Stimulated activated CD4-positive, alpha-beta T cell treated with anti-CD3 and anti-CD28 coated beads, Interleukin-1b, Interleukin-23, amount 100 ng/mL, for 48 hours (primary cell): ENCODE measurements at regions not wholly inside any gene's neighbourhood (a gene's known extent, or its start where the extent isn't known, plus 50 kb on each side); places are given as distances from the start of the nearest gene placed in this dataset.
"Not testable (repeated sequence)": the region's sequence is repeated elsewhere in the genome, so short reads cannot be mapped to it uniquely, and the experiment has no call there.

Experiments used
- DNase-seq: peaks from one replicate; pipeline ENCODE4 v3.0.0-alpha.2; 2020

DNA sequence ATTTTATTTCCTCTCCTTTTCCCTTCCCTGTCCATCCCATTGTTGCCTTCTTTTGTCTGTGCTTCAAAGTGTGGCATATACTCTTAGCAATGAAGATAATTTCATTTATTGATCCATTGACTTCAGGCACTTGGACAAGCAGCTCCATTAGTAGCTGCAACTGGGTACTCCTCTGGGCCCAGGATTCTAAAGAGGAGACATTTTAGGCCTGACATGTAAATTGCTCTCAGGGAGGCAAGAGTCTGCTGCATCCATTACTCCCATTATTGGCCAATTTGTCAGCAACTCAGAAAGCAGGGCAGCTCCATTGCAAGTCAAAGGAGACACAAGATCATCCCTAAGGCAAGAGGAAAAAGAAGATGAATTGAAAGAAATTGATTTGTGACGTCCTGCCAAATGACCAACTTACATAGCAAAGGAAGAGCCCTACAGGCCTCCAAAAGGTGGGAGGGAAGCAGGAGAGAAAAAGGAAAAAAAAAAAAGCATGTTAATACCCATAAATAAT lies 1094.1 kb upstream of the FLRT2 start:
- no peak for DNase-seq

DNA sequence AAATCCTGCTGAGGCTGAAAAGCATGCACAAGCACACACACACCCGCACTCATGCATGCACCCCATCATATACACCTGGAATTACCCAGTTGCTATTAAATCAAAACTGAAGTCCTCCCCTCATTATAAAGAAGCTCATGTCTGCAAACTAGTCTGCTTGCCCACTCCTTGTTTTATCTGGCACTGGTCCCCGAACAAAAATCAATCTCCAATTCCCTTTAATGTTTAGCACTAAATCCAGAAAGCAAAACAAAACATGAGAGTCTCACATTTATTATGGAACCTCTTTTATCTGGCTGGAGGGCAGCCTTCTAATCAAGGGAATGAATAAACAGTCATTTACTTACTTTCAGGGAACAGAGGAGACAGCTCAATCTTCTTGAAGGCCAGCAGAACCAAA lies 1093.4 kb upstream of the FLRT2 start:
- DNase-seq = no peak

DNA sequence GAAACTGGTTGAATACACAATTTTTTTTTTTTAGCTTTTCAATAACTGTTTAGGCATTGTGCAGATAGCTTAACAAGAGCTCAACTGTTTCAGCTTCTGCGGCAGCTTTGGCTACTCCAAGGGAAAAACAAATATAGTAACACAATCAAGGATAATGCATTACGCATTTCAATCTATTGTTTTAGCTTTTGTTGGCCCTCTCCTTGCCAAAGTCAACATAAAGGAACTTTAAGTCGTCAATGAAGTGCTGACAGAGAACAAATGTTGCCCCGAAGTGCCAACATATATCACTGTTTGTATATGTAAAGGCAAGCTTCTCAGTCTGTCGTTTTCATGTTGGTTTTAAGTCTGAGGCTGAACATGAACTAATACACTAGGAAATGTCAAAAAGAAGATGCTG lies 1087.4 kb upstream of the FLRT2 start:
- no peak for DNase-seq

DNA sequence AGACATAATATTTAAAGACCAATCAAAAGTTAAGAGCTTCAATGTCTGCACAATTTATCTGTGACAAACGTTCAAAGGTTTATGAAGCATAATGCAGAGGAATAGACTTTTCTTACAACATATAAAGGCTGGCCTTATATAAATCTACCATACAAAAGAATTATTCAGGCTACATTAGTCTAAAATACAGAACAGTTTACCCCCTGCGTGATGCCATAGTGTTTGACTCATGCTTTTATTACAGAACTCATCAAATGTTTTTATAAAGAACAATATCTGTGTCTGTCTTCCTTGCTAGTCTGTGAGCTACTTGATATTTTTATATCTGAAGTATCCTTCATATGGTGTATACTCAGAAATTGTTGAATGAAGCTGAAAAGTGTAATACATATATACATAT lies 1084.5 kb upstream of the FLRT2 start:
- DNase-seq = no peak

DNA sequence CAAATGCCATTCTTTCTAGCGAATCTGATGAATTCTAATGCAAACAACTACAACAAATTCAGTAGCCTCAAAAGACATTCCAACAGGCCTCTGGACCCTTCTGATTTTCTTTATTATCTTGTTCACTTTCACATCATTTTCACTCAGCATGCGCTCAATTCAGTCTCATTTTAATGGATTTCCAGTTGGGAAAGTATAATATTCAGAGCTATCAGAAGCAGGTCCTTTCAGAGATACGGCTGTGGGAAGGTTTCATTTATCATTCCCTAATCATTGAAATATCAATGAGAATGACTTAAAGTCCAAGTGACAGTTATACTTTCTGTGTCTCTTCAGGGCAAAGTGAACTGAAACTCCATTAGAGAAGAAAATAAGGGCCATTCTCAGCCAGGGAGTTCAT lies 1083.7 kb upstream of the FLRT2 start:
- DNase-seq = no peak

DNA sequence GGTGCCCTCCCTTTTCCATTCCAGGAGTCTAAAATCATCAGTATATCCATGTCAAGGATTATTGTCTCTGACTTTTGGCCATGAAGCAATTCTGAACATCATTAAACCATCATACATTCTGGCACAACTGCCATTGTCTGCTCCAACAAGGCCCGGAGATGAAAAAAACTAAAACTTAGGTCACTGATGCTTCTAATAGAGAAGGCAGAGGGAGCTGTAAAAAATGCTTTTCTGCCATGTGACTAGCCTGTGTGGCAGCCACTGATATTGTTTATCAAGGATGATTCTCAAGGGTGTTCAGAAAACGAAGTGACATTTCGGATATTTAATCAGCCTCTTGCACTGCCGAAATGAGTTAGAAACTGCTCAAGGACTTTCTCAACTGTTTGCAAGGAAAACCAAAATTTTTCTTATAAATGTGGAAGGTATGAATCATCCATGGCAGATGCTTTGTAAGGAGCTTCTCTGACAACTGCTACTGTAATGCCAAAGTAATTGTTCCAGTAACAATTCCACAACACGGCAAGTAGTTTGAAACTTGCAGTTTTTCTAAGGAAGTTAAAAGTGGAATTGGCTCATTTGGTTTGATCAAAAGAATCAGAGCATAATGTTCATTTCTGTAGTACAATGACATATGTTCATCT lies 1076.5 kb upstream of the FLRT2 start:
- DNase-seq = no peak

DNA sequence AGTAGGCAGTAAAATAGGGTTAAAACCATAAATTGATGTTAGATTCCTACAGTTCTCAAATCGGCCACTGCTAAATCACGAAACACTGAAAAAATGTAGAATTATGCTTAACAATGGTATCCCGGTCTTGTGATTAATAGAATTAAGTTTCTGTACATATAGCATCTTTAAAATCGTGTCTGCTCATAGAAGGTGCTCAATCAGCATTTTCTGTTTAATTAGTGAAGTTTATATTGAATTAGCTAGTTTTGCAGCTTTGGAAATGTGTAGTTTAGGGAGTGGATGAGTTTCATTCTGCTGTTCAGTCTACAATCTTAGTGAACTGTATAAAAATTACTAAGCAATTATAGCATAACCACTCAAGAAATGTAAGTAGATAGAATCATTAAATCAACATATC lies 1075.8 kb upstream of the FLRT2 start:
- DNase-seq = no peak

DNA sequence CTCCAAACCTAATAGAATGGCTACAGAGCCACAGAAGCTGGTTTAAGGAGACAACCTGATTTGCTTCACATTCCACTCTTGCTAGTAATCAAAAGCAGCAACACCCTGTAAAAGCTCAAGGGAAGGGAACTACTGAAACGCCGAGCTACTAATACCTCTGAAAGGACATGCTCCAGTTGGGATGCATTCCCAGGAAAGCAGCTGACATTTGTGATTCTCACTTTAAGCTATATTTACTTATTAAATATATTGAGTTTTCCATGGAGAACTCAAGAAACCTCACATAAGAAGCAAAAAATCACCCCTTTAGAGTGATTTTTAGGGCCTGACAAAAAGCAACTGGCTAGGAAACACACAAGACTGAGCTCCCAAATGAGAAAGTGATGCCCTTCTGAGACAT lies 1073.0 kb upstream of the FLRT2 start:
- DNase-seq = no peak

DNA sequence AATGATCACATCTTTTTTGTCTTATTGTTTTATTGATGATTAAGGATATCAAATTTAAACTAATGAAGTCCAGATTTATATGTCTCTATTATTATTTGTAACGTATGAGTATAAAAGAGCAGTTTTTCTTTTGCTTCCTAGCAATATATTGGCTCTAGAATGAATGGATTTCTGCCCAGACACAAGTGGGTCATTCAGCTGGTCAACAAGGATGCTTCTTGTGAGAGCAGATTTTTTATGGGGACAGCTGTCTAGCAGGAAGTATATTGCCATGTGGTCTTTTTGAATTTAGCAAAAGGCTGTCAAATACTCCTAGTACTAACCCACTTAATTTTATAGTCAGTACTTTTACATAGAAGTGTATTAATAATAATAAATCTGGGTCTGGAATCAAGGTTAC lies 1071.1 kb upstream of the FLRT2 start:
- no peak for DNase-seq

DNA sequence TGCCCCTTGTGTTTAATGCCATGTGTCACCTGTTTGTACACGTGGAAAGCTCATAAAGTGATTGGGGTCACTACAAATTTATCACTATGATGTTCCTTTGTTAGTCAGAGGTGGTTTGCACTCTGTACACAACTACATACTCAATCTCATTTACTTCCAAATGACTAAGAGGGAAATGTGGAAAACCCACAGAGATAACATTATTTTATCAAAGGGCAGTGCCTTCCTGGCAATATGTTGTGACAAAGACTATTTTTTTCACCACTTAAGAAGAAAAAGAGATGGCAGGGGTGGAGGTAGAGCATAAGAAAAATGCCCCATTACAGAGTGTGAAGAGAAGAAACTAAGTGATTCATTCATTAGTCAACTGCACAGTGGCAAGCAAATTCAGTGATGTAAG lies 1064.1 kb upstream of the FLRT2 start:
- no peak for DNase-seq

DNA sequence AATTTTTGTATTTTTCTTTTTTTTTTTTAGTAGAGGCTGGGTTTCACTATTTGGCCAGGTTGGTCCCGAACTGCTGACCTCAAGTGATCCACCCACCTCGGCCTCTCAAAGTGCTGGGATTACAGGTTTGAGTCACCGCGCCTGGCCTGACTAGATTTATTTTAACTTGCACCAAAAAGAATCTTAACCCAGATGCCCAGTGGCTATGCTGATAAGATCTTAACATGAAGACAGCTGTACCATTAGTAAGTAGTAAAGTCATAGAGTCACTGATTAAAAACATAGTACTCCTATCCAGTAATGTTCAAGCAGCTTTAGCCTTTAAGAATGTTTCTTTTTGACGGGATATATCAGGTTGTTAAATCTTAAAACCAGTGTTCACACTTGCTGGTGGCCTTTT lies 1061.8 kb upstream of the FLRT2 start:
- no peak for DNase-seq

DNA sequence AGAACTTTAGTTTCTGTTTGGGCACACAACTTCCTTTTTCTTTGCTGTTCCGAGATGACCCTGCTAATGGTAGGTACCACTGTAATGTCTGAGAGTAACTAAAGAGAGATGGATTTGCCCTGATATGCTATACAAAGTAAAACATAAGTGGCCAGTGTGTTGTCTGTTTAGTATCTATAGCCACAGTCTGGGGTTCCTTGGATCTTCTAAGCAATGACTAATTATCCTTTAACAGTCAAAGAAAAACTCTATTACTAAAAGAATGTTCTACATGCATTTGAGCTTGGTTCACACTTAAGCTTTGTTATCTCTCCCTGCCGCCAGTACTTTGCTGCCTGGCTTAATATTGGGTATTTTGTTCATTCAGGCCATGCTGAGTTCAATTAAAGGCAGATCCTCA lies 1051.9 kb upstream of the FLRT2 start:
- DNase-seq = no peak

DNA sequence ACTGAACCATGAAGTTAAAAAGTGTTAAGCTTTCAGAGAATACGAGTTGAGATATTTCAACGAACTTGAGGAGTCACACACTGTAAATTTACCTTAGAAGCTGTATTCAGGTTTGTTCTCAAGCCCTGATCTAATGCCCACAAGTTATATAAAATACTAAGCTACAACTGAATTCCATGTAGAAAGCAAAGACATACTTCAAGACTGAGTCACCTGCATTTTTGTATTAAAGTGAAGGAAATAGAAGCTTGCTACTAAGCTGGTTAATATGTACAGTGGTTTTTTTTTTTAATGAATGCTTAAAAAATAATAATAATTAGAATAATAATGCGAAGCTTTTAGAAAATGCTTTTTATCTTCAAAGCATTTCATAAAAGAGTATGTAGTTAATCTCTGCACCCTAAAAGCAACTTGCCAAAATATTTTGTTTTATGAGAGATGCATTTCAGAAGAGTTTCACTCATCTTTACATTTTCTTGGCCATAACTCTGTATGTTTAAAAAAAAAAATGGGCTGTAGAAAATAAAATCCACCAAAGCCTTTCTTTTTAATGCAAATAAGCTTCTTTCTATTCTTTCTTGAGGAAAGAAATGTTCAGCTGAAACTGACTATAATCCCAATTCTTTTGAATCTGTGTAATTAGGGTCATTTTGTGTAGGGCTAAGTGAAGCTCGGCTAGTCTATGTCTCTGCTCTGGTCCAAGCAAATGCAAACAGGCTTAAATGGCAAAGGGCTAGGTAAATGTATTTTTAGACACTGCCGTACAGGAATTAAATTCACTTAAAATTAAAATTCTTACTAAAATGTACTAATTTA lies 1047.5 kb upstream of the FLRT2 start:
- no peak for DNase-seq

DNA sequence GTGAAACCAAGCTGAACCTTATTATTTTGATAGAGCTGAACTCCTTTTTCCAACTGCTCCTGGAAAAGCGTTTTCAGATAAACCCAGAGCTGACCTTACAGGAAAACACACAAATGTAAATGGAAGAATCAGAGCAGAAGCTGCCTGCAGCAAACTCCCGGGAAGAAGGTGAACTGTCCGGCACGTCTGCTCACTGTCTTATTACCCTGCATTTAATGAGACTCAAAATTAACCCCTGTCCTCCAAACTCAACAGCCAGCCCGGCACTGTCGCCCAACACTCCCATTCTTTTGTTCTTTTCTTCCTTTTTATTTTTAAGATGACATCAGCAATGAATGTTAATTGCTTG lies 1046.9 kb upstream of the FLRT2 start:
- DNase-seq = no peak

DNA sequence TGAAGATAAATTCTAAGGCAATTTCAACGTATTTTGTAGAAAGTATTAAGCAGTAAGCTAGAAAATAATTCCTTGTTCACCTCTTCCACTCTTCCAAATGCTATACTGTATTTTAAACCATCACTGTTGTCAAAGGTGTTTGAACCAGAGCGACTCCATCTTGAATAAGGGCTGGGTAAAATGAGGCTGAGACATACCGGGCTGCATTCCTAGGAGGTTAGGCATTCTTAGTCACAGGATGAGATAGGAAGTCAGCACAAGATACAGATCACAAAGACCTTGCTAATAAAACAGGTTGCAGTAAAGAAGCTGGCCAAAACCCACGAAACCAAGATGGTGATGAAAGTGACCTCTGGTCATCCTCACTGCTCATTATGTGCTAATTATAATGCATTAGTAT lies 1045.7 kb upstream of the FLRT2 start:
- DNase-seq = not testable (repeated sequence)

DNA sequence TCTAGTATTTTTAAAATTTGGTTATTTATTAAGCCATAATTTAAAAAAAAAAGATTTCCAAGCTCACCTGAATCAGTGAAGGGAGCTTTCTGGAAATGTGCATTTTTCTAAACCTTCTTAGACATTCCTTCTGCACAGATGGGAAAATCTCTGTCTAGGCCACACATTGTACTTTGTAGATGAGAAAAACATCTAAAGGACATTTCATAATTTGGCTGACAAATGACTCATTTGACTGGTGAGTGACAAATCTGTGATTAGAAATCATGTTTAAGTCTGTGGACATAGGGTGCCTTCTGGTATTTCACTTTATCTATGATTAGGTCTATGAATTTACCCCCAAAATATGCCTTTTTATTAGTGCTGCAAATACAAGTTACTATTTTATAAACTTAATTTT lies 1044.9 kb upstream of the FLRT2 start:
- no peak for DNase-seq

DNA sequence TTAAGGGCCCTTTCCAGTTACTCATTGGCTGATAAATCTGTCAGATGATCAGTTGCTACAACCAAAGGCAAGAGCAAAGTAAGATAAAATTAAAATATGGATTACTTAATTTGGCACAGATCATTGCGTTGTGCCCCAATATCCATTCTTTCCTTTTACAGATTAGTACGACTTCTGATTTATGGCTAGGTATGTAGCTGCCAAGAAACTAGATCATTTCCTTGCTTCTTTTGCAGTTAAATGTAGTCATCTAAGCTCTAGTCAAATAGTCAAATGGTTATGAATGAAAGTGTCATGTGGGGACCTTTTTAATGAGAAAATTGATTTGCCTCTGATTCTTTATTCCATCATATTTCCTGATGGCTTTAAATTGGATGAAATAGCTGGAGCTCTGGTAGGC lies 1039.9 kb upstream of the FLRT2 start:
- DNase-seq = no peak

DNA sequence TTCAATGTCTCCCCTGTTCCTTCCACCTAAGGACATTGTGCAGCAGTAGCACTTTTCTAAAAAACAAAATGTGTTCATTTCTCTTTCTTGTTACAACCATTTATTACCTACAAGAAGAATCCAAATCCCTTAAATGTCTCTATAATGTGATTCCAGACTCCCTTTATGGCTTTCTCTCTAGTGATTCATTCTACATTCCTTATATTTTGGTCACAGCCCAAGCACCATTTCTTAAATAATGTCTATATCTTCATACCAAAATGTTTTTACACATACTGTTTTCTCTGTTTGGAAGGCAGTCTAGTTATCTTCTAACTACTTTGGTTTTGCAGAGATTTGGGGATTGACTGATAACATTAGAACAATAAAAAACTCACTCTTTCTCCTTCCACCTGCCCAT lies 1037.3 kb upstream of the FLRT2 start:
- no peak for DNase-seq

DNA sequence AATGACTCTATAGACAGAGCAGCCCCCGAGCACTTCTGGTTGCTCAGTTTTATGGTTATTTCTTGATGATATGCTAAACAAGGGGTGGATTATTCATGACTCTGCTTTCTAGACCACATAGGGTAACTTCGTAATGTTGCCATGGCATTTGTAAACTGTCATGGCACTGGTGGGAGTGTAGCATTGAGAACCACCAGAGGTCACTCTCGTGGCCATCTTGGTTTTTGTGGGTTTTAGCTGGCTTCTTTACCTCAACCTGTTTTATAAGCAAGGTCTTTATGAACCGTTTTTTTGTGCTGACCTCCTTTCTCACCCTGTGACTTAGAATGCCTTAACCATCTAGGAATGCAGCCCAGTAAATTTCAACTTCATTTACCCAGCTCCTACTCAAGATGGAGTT lies 1036.2 kb upstream of the FLRT2 start:
- no peak for DNase-seq

DNA sequence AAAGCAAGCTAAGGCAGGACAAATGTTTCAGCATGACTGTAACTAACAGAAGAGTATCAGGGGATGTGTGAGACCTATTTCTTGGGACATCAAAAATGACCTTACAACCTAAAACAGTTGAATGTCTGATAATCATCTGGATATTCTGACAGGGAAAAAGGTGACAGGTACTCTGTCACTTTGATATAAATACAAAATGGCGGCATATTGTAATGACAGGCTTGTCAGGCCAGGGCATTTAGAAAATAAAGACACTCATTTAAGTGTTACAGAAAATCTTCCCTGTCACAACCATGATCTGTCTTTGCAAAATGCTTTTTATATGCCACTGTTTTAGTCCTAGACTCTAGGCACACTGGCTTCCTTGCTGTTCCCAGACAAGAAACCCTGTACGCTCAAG lies 1033.3 kb upstream of the FLRT2 start:
- no peak for DNase-seq

DNA sequence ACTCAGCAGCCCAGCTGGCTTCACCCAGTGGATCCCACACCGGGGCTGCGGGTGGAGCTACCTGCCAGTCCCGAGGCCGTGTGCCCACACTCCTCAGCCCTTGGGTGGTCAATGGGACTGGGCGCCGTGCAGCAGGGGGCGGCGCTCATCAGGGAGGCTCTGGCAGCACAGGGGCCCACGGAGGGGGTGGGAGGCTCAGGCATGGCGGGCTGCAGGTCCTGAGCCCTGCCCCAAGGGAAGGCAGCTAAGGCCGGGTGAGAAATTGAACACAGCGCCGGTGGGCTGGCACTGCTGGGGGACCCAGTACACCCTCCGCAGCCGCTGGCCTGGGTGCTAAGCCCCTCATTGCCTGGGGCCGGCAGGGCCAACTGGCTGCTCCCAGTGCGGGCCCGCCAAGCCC lies 1017.1 kb upstream of the FLRT2 start:
- not testable (repeated sequence) for DNase-seq

DNA sequence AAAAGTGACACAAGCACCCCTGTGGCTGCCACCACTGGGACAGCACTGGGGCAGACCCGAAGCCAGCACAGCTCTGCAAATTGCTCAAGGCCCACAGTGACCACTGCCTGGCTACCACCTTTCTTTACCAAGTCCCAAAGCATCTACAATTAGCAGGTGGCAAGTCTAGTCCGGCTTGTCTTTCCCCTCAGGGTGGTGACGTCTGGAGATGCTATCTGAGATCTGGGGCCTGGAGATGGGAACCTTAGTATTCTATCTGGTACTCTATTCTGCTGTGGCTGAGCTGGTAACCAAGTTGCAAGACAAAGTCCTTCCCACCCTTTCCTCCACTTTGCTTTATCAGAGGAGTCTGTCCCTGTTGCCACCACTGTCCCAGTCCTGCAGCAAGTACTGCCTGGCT lies 1010.1 kb upstream of the FLRT2 start:
- DNase-seq = no peak

DNA sequence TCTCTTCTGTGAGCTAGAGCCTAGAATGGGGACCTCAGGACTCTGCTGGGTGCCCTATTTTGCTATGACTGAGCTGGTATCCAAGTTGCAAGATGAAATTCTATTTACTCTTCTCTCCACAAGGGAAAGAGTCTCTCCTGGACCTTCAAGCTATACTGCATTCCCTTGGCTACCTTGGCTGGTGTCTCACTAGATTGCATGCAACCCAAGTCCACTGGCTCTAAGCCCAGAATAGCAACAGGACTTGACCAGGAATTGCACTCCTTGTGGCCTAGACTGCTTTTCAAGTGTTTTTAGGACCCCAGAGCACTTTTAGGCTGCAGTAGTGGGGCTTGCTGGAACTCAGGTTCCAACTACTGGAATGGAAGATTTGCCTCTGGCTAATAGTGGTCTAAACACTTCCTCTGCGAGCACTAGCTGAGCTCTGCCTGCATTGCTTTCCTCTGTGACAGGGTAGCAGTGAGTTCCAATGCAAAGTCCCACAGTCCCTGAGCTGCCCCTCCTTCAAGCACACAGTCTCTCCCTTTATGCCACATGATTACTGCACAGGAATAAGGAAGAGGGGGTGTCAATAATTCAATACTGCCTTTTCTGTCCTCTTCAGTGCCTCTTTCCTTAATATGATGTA lies 1009.1 kb upstream of the FLRT2 start:
- DNase-seq = no peak

DNA sequence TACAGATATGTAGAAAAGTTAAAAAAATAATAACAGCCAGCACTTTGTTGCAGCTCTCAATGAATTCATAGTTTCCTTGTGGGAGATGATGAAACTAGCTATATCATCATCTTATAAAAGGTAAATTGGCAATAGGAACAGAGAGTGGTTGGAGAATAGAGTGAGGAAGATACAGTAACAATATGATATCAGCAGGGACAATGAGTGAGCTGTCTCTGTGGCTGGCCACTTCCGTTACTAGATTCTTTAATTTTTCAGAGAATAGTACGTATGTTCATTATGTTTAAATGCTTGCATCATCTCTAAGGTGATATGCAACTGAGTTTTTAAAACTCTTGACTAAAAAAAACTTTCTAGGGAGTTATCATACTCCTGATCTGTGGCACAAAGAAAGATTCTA lies 1006.2 kb upstream of the FLRT2 start:
- no peak for DNase-seq
